HCT116 (cell line): ENCODE measurements at regions not wholly inside any gene's neighbourhood (a gene's known extent, or its start where the extent isn't known, plus 50 kb on each side); places are given as distances from the start of the nearest gene placed in this dataset.

Source experiments
- CTCF ChIP-seq, 3 experiments: fragments of 200-600 bp in 1 of 3; sonication (generic) in 1 of 3; IDR thresholded peaks in 2 of 3; conservative IDR thresholded peaks in 1 of 3; 2 replicates each; pipeline ENCODE4 v1.5.1; 2012 to 2017; ENCODE audit warnings: low read depth in 2 of 3, low read length in 2 of 3, antibody characterized with exemption in 1 of 3, borderline replicate concordance in 1 of 3, control low read depth in 1 of 3, mild to moderate bottlenecking in 1 of 3, mixed read lengths in 1 of 3, mixed run types in 1 of 3, moderate library complexity in 1 of 3; ENCODE audit not compliant: insufficient read depth in 1 of 3
- EZH2 ChIP-seq: fragments of 200-600 bp; sonication (generic); IDR thresholded peaks from 2 replicates; pipeline ENCODE4 v1.6.1; 2017; ENCODE audit warnings: antibody characterized with exemption, mixed run types
- EZH2phosphoT487 ChIP-seq: fragments of 200-600 bp; IDR thresholded peaks from 2 replicates; pipeline ENCODE4 v1.6.1; 2018; ENCODE audit warnings: antibody characterized with exemption, borderline replicate concordance
- POLR2A ChIP-seq: IDR thresholded peaks from 2 replicates; pipeline ENCODE4 v1.7.0; 2011; ENCODE audit warnings: borderline replicate concordance; ENCODE audit not compliant: insufficient read depth, insufficient read length; ENCODE audit errors: extremely low read depth
- RAD21 ChIP-seq: IDR thresholded peaks from 2 replicates; pipeline ENCODE4 v1.6.1; 2012; ENCODE audit warnings: low read depth, mild to moderate bottlenecking
- SP1 ChIP-seq: IDR thresholded peaks from 2 replicates; pipeline ENCODE4 v1.6.1; 2012; ENCODE audit warnings: low read depth
- TCF7L2 ChIP-seq: IDR thresholded peaks from 2 replicates; pipeline ENCODE4 v1.7.0; 2011; ENCODE audit warnings: borderline replicate concordance, inconsistent platforms; ENCODE audit not compliant: insufficient read depth, insufficient read length; ENCODE audit errors: extremely low read depth
- TF ChIP-seq, protein P1 (sequence below): IDR thresholded peaks from 2 replicates; pipeline ENCODE4 v1.6.1; 2011; ENCODE audit warnings: mild to moderate bottlenecking, low read length, moderate library complexity; ENCODE audit not compliant: insufficient replicate concordance; ENCODE audit errors: extremely low read depth

GRCh38 chr6:12609751-12610150 is 106.8 kb upstream of the PHACTR1 start:
- TF ChIP-seq EZH2 (no peak), TCF7L2 (no peak), CTCF (IDR thresholded peaks at IDR 0.05 in 2 of 3, conservative IDR thresholded peaks at IDR 0.05 in 1 of 3; ENCODE audit: borderline replicate concordance in 1 of 3, insufficient read depth in 1 of 3, low read depth in 2 of 3, low read length in 2 of 3) (no peak), RAD21 (no peak), SP1 (no peak), EZH2phosphoT487 (no peak), POLR2A (no peak)
- TF ChIP-seq, protein P1, sequence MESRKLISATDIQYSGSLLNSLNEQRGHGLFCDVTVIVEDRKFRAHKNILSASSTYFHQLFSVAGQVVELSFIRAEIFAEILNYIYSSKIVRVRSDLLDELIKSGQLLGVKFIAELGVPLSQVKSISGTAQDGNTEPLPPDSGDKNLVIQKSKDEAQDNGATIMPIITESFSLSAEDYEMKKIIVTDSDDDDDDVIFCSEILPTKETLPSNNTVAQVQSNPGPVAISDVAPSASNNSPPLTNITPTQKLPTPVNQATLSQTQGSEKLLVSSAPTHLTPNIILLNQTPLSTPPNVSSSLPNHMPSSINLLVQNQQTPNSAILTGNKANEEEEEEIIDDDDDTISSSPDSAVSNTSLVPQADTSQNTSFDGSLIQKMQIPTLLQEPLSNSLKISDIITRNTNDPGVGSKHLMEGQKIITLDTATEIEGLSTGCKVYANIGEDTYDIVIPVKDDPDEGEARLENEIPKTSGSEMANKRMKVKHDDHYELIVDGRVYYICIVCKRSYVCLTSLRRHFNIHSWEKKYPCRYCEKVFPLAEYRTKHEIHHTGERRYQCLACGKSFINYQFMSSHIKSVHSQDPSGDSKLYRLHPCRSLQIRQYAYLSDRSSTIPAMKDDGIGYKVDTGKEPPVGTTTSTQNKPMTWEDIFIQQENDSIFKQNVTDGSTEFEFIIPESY = no peak
